D721Med (cell line): ENCODE measurements at regions not wholly inside any gene's neighbourhood (a gene's known extent, or its start where the extent isn't known, plus 50 kb on each side); places are given as distances from the start of the nearest gene placed in this dataset.

Experiments
- DNase-seq: peaks from one replicate; pipeline ENCODE4 v3.0.0; 2011; ENCODE audit warnings: low spot score; ENCODE audit not compliant: insufficient read length
- FAIRE-seq: peaks from 2 replicates; lab custom pipeline; 2011; peaks lifted over from hg19 to GRCh38; lab: Jason Lieb, UNC
- CTCF ChIP-seq: IDR thresholded peaks from 2 replicates; pipeline ENCODE4 v1.5.1; 2012; ENCODE audit warnings: mild to moderate bottlenecking, control low read depth; ENCODE audit not compliant: insufficient read depth; ENCODE audit errors: missing control alignments

- DNase-seq = no peak
- no peak for TF ChIP-seq CTCF
- FAIRE-seq = peak; percentile 56
These were observed 1630.4 kb upstream of the B3GALT2 start for GRCh38 chr1:194816859-194817258.

- TF ChIP-seq CTCF = no peak
- peak; percentile 21 for FAIRE-seq
- no peak for DNase-seq
These were observed 1626.7 kb upstream of the B3GALT2 start for GRCh38 chr1:194813096-194813495.

DNA sequence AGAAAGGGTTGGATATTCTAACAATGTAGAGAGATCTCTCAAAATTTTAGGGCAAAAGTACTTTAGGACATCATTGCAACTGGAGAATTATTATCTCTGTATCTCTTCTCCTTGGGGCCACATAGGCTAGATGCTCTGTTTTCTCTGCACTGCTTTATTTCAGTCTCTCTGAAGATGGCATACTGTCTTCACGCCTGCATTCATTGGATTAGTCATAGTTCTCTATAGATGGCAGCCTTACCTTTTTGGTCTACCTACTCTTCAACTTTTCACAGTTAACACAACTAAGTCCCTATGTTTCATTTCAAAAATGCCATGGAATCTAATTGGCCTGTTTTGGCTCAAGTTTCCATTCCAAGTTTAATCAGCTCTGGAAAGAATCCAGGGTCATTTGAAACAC lies 1623.3 kb upstream of the B3GALT2 start:
- no peak for TF ChIP-seq CTCF
- no peak for FAIRE-seq
- DNase-seq = no peak

- DNase-seq (no peak), FAIRE-seq (no peak)
- no peak for TF ChIP-seq CTCF
These were observed 1622.8 kb upstream of the B3GALT2 start for GRCh38 chr1:194809215-194809614.

DNA sequence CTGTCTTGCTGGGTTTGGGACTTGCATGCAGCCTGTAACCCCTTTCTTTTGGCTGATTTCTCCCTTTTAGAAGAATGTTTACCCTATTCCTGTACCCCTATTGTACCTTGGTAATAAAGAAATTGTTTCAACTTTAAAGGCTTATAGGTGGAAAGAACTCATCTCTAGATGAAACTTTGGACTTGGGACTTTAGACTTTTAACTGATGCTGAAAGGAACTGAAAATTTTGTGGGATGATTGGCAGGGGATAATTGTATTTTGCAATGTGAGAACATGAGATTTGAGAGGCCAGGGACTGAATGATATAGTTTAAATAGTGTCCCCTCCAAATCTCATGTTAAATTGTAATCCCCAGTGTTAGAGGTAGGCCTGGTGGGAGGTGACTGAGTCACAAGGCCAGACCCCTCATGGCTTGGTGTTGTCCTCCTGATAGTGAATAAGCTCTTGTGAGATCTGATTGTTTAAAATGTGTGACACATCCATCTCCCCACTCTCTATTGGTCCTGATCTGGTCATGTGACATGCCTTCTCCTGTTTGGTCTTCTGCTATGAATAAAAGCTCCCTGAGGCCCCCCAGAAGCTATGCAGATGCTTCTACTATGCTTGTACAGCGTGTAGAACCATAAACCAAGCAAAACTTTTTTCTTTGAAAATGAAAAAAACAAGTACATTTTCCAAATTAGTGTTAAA lies 1621.3 kb upstream of the B3GALT2 start:
- FAIRE-seq (no peak), DNase-seq (no peak)

GRCh38 chr1:194802572-194802971 lies 1616.2 kb upstream of the B3GALT2 start:
- no peak for TF ChIP-seq CTCF
- FAIRE-seq (no peak), DNase-seq (no peak)

More for the DNA sequence above, 1621.3 kb upstream of the B3GALT2 start:
- TF ChIP-seq CTCF = no peak

- DNase-seq (no peak), FAIRE-seq (no peak)
- no peak for TF ChIP-seq CTCF
These were observed 1609.6 kb upstream of the B3GALT2 start for GRCh38 chr1:194795917-194796593.
